ENCODE measurements at regions not wholly inside any gene's neighbourhood (a gene's known extent, or its start where the extent isn't known, plus 50 kb on each side); places are given as distances from the start of the nearest gene placed in this dataset.

GRCh38 chr6:104305206-104305605 lies 554.5 kb downstream of the HACE1 start:
- no peak for DNase-seq

GRCh38 chr6:104301951-104302350 lies 557.8 kb downstream of the HACE1 start:
- no peak for DNase-seq

DNA sequence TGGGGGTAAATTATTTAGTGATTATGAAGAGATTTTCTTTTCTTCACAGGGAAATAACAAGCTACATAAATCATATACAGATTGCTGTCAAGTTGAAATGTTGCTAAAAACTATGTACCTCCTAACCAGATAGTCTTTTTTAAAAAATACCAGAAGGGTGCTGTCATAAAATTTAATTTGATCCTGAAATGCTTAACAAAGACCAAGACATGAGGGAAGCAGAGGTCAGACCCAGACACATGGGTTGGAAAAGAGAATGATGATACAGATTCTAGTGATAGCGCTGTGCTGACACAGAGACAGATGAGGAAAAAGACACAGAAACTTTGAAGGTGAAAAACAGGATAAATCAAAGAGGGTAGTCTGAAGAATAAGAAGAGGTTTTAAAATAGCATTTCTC lies 573.1 kb downstream of the HACE1 start:
- no peak for DNase-seq

DNA sequence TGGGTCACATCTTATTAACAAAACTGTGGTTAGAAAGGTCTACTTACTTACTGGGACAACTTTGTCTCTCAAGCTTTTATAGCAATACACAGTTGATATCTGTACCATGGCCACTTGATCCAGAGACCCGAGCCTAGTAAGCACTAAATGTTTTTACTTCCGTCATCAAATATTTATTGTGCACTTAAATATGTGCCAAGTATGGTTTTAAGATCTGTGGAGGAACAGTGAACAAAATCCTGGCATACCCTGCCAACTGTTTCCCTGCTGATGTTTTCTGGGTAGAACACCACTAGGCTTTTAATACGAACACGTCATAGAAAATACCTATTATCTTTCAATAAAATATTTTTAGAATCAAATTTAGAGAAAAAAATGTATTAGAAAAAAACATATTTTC lies 574.8 kb downstream of the HACE1 start:
- DNase-seq: no peak

GRCh38 chr6:104282581-104282980 lies 577.1 kb downstream of the HACE1 start:
- no peak for DNase-seq

DNA sequence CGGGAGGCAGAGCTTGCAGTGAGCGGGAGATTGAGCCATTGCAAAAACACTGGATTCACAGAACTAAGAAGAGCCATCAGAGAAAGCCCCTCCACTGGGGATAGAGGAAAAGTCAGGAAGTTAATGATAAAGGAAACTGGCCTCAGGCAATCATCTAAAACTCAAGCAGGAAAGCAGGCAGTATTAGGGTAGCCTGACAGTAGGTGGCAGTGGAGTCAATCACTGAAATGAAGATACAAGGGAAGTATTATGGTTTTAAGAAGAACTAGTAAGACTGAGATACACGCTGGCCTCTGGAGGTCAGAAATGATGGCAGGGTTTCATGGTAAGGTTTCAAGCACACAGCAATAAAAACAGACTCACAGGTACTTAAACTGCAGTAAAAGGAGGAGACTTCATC lies 578.3 kb downstream of the HACE1 start:
- no peak for DNase-seq

GRCh38 chr6:104268389-104268788 lies 591.3 kb downstream of the HACE1 start:
- DNase-seq: no peak

- DNase-seq: no peak
These were observed 592.8 kb downstream of the HACE1 start for GRCh38 chr6:104266922-104267321.

- DNase-seq: no peak
These were observed 603.1 kb downstream of the HACE1 start for GRCh38 chr6:104256646-104257045.

DNA sequence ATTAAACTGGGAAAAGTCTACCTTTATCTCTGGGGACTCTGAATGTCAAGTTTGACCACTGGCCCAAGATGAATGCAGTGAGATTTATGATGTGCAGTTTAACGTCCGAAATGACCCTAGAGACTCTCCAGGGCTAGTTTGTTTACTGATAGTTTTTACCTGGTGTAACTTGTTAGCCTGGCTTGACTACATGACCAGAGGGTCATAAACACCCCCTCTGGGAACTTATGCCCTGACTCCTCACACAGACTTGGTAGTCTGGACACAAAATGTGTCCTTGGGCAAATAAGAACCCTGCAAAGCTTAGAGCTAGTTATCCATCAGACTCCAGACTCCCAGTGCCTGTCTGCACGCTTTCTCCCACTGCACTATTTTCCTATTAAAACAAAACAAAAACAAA lies 606.5 kb downstream of the HACE1 start:
- DNase-seq: no peak

- no peak for DNase-seq
These were observed 607.4 kb downstream of the HACE1 start for GRCh38 chr6:104252276-104252675.

- DNase-seq: no peak
These were observed 608.1 kb downstream of the HACE1 start for GRCh38 chr6:104251651-104252050.

DNA sequence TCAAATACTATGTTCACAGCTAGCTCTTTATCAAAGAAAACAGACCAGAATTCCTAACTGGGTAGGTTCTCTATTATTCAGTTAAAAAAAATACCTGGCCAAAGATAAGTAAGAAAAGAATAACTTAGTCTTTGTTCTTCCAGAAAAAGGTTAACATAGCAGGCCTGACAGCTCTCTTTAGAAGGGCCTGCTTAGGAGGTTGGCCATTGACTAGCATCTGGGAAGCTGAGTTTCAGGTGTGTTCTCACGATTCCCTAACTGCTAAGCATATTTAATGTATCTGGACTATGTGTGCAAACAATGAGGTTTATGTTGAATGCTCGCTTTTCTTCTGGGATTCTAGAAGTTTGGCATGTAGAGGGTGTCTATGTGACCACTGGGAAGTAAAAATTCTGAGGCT lies 618.9 kb downstream of the HACE1 start:
- DNase-seq: no peak

- no peak for DNase-seq
These were observed 619.7 kb downstream of the HACE1 start for GRCh38 chr6:104239971-104240370.

GRCh38 chr6:104229057-104229456 lies 630.7 kb downstream of the HACE1 start:
- DNase-seq: no peak

- no peak for DNase-seq
These were observed 632.2 kb downstream of the HACE1 start for GRCh38 chr6:104227508-104227907.

- DNase-seq: no peak
These were observed 632.8 kb downstream of the HACE1 start for GRCh38 chr6:104226790-104227446.

DNA sequence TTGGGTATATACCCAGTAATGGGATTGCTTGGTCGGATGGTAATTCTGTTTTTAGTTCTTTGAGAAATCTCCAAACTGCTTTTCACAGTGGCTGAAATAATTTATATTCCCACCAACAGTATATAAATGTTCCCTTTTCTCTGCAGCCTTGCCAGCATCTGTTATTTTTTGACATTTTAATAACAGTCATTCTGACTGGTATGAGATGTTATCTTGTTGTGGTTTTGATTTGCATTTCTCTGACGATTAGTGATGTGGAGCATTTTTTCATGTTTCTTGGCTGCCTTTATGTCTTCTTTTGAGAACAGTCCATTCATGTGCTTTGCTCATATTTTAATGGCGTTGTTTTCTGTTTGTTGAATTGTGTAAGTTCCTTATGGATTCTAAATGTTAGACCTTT lies 641.6 kb downstream of the HACE1 start:
- no peak for DNase-seq

GRCh38 chr6:104214901-104215300 lies 644.8 kb downstream of the HACE1 start:
- no peak for DNase-seq

DNA sequence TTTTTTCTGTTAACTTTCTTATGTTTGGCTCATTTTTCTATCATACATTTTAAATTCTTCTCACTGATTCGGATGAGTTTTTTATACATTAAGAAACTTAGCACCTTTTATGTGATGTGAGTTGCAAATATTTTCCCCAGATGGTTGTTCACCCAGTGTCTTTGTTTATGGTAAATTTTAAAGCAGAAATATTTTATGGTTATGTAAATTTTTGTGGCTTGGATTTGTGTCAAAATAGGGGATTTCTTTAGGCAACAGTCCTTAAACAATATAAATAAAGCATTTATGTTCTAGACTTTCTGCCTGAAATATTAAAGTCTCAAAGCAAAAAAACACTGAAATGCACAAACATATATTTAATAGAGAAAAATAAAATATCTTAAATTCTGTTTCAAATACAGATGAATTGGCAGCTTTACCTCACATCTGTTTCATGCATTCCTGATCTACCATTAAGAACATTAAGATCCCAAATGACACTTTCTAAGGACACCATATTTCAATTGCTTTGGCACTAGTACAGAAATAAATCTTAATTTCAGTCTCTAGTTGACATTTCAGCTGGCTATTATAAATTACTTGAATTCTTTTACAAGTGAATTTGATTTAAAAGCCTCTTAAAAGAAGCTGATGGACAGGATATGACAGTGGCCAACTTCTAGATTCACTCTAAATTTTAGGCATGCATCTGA lies 646.6 kb downstream of the HACE1 start:
- DNase-seq: no peak

- no peak for DNase-seq
These were observed 652.1 kb downstream of the HACE1 start for GRCh38 chr6:104207635-104208034.

GRCh38 chr6:104201557-104201956 lies 658.2 kb downstream of the HACE1 start:
- no peak for DNase-seq

DNA sequence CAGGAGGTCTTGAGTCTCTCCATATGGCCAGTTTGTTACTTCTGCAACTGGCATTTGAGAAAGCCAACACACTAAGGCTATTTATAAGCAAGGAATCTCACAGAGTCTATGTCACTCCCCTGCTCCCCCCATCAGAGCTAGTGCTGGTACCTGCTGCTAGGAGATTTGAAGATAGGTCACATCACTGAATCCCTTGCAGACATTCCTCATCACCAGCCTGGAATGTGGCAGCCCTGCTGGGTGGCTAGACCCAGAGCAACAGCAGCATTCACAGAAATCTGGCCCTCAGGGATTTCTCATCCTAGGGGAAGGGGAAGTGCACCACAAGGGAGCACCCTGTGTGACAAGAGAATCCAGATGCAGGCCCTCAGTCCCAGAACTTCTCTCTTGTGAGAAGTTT lies 672.1 kb downstream of the HACE1 start:
- no peak for DNase-seq

- DNase-seq: no peak
These were observed 672.9 kb downstream of the HACE1 start for GRCh38 chr6:104186831-104187230.

Measured in MV-4-11 (cell line).